ENCODE measurements at regions not wholly inside any gene's neighbourhood (a gene's known extent, or its start where the extent isn't known, plus 50 kb on each side); places are given as distances from the start of the nearest gene placed in this dataset.
"Not testable (repeated sequence)": the region's sequence is repeated elsewhere in the genome, so short reads cannot be mapped to it uniquely, and the experiment has no call there.

DNA sequence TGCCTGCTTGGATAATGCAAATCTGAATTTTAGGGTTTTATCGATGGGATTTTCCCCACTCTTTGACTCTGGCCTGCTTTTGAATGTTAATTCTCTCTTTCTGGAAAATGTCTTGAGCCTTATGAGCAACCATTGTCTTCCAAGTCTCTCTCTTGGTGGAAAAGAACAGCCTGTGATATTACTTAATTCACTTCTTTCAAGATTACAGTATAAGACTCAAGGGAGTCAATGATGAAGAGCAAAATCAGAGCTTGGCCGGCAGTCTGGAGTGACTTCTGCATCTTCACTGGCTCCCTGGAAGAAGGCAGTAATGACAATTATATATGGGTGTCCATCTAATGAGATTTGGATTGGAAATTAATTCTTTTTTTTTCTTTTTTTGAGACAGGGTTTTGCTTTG is 122.9 kb upstream of the ZEB2 start:
- no peak for TF ChIP-seq CSDC2 (CRISPR knock-in tag; IDR thresholded peaks at IDR 0.05)
- TF ChIP-seq, protein P1, sequence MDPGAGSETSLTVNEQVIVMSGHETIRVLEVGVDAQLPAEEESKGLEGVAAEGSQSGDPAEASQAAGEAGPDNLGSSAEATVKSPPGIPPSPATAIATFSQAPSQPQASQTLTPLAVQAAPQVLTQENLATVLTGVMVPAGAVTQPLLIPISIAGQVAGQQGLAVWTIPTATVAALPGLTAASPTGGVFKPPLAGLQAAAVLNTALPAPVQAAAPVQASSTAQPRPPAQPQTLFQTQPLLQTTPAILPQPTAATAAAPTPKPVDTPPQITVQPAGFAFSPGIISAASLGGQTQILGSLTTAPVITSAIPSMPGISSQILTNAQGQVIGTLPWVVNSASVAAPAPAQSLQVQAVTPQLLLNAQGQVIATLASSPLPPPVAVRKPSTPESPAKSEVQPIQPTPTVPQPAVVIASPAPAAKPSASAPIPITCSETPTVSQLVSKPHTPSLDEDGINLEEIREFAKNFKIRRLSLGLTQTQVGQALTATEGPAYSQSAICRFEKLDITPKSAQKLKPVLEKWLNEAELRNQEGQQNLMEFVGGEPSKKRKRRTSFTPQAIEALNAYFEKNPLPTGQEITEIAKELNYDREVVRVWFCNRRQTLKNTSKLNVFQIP (CRISPR knock-in tag; IDR thresholded peaks at IDR 0.05; ENCODE audit: borderline replicate concordance, low read depth), result no peak
- TF ChIP-seq ZNF565 (CRISPR knock-in tag; conservative IDR thresholded peaks at IDR 0.05; ENCODE audit: low read depth), result no peak
- TF ChIP-seq TCF4 (CRISPR knock-in tag; IDR thresholded peaks at IDR 0.05; ENCODE audit: borderline replicate concordance), result no peak
- TF ChIP-seq RARB (CRISPR knock-in tag; IDR thresholded peaks at IDR 0.05), result no peak
- no peak for TF ChIP-seq BACH2 (CRISPR knock-in tag; IDR thresholded peaks at IDR 0.05; ENCODE audit: borderline replicate concordance)
- no peak for TF ChIP-seq PPARA (CRISPR knock-in tag; IDR thresholded peaks at IDR 0.05; ENCODE audit: borderline replicate concordance)
- TF ChIP-seq, protein P2, sequence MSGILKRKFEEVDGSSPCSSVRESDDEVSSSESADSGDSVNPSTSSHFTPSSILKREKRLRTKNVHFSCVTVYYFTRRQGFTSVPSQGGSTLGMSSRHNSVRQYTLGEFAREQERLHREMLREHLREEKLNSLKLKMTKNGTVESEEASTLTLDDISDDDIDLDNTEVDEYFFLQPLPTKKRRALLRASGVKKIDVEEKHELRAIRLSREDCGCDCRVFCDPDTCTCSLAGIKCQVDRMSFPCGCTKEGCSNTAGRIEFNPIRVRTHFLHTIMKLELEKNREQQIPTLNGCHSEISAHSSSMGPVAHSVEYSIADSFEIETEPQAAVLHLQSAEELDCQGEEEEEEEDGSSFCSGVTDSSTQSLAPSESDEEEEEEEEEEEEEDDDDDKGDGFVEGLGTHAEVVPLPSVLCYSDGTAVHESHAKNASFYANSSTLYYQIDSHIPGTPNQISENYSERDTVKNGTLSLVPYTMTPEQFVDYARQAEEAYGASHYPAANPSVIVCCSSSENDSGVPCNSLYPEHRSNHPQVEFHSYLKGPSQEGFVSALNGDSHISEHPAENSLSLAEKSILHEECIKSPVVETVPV (CRISPR knock-in tag; IDR thresholded peaks at IDR 0.05), result no peak
- no peak for TF ChIP-seq SNAI2 (CRISPR knock-in tag; IDR thresholded peaks at IDR 0.05)
- TF ChIP-seq GLIS3 (CRISPR knock-in tag; IDR thresholded peaks at IDR 0.05), result no peak
- no peak for TF ChIP-seq ISL1 (CRISPR knock-in tag; IDR thresholded peaks at IDR 0.05)
- TF ChIP-seq ZFP3 (CRISPR knock-in tag; IDR thresholded peaks at IDR 0.05), result no peak
- TF ChIP-seq ZNF70 (CRISPR knock-in tag; IDR thresholded peaks at IDR 0.05), result no peak
- no peak for TF ChIP-seq OSR1 (CRISPR knock-in tag; IDR thresholded peaks at IDR 0.05)
- no peak for TF ChIP-seq ZNF8 (CRISPR knock-in tag; IDR thresholded peaks at IDR 0.05)
- no peak for ATAC-seq

DNA sequence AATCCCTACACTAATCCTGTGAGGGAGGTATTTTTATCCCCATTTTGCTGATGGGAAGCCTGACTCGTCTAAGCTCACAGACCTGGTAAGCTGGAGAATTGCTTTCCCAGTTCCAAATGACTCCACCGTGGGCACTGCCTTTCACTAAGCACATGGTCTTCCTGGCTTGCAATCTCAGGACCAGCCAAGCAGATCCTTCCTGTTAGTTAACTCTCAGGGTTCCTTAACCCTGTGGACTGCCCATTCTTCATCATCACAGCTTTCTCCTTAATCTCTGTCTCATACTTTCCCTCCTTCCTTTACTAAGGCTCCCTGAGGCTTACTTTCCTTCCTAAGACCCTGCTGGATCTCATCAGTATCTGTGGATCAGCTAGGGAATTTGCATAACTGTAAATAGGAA is 122.2 kb upstream of the ZEB2 start:
- no peak for ATAC-seq
- TF ChIP-seq ZC3H10 (CRISPR knock-in tag; IDR thresholded peaks at IDR 0.05) (no peak), SNAI2 (CRISPR knock-in tag; IDR thresholded peaks at IDR 0.05) (no peak)

DNA sequence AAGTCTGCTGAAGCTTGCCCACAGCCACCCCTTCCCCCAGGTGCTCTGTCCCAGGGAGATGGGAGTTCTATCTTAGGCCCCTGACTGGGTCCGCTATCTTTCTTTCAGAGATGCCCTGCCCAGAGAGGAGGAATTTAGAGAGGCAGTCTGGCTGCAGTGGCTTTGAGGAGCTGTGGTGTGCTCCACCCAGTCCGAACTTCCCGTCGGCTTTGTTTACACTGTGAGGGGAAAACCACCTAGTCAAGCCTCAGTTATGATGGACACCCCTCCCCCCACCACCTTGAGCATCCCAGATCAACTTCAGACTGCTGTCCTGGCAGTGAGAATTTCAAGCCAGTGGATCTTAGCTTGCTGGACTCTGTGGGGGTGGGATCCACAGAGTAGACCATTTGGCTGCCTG is 118.3 kb upstream of the ZEB2 start:
- not testable (repeated sequence) for ATAC-seq

DNA sequence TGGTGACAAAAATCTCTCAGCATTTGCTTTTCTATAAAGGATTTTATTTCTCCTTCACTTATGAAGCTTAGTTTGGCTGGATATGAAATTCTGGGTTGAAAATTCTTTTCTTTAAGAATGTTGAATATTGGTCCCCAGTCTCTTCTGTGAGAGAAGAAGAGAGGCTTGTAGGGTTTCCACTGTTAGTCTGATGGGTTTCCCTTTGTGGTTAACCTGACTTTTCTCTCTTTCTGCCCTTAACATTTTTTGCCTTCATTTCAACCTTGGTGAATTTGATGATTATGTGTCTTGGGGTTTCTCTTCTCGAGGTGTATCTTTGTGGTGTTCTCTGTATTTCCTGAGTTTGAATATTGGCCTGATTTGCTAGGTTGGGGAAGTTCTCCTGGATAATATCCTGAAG is 116.9 kb upstream of the ZEB2 start:
- not testable (repeated sequence) for ATAC-seq

DNA sequence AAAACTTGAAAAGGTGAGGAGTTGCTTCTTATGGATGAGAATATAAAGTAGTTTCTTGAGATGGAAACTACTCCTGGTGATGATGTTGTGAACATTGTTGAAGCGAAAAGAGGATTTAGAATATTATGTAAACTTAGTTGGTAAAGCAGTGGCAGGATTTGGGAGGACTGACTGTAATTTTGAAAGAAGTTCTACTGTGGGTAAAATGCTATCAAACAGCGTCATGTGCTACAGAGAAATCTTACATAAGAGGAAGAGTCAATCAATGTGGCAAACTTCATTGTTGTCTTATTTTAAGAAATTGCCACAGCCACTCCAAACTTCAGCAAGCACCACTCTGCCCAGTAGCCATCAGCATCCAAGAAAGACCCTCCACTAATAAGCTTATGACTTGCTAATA is 112.9 kb upstream of the ZEB2 start:
- no peak for TF ChIP-seq ARNTL (CRISPR knock-in tag; IDR thresholded peaks at IDR 0.05; ENCODE audit: borderline replicate concordance, low read depth)
- TF ChIP-seq, protein P2 (CRISPR knock-in tag; IDR thresholded peaks at IDR 0.05), result no peak
- TF ChIP-seq ZNF565 (CRISPR knock-in tag; conservative IDR thresholded peaks at IDR 0.05; ENCODE audit: low read depth), result no peak
- TF ChIP-seq PPARA (CRISPR knock-in tag; IDR thresholded peaks at IDR 0.05; ENCODE audit: borderline replicate concordance), result no peak
- no peak for TF ChIP-seq ZNF70 (CRISPR knock-in tag; IDR thresholded peaks at IDR 0.05)
- TF ChIP-seq, protein P3, sequence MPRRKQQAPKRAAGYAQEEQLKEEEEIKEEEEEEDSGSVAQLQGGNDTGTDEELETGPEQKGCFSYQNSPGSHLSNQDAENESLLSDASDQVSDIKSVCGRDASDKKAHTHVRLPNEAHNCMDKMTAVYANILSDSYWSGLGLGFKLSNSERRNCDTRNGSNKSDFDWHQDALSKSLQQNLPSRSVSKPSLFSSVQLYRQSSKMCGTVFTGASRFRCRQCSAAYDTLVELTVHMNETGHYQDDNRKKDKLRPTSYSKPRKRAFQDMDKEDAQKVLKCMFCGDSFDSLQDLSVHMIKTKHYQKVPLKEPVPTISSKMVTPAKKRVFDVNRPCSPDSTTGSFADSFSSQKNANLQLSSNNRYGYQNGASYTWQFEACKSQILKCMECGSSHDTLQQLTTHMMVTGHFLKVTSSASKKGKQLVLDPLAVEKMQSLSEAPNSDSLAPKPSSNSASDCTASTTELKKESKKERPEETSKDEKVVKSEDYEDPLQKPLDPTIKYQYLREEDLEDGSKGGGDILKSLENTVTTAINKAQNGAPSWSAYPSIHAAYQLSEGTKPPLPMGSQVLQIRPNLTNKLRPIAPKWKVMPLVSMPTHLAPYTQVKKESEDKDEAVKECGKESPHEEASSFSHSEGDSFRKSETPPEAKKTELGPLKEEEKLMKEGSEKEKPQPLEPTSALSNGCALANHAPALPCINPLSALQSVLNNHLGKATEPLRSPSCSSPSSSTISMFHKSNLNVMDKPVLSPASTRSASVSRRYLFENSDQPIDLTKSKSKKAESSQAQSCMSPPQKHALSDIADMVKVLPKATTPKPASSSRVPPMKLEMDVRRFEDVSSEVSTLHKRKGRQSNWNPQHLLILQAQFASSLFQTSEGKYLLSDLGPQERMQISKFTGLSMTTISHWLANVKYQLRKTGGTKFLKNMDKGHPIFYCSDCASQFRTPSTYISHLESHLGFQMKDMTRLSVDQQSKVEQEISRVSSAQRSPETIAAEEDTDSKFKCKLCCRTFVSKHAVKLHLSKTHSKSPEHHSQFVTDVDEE (CRISPR knock-in tag; IDR thresholded peaks at IDR 0.05), result no peak
- no peak for TF ChIP-seq SNAI2 (CRISPR knock-in tag; IDR thresholded peaks at IDR 0.05)
- no peak for TF ChIP-seq GLIS3 (CRISPR knock-in tag; IDR thresholded peaks at IDR 0.05)
- TF ChIP-seq, protein P1 (CRISPR knock-in tag; IDR thresholded peaks at IDR 0.05; ENCODE audit: borderline replicate concordance, low read depth), result no peak
- TF ChIP-seq, protein P4, sequence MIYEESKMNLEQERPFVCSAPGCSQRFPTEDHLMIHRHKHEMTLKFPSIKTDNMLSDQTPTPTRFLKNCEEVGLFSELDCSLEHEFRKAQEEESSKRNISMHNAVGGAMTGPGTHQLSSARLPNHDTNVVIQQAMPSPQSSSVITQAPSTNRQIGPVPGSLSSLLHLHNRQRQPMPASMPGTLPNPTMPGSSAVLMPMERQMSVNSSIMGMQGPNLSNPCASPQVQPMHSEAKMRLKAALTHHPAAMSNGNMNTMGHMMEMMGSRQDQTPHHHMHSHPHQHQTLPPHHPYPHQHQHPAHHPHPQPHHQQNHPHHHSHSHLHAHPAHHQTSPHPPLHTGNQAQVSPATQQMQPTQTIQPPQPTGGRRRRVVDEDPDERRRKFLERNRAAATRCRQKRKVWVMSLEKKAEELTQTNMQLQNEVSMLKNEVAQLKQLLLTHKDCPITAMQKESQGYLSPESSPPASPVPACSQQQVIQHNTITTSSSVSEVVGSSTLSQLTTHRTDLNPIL (CRISPR knock-in tag; IDR thresholded peaks at IDR 0.05; ENCODE audit: low read depth), result no peak
- TF ChIP-seq BACH2 (CRISPR knock-in tag; IDR thresholded peaks at IDR 0.05; ENCODE audit: borderline replicate concordance), result no peak
- no peak for TF ChIP-seq ZFP30 (CRISPR knock-in tag; IDR thresholded peaks at IDR 0.05)
- no peak for TF ChIP-seq CSDC2 (CRISPR knock-in tag; IDR thresholded peaks at IDR 0.05)
- TF ChIP-seq TOX (CRISPR knock-in tag; IDR thresholded peaks at IDR 0.05; ENCODE audit: borderline replicate concordance), result no peak
- no peak for TF ChIP-seq ISL1 (CRISPR knock-in tag; IDR thresholded peaks at IDR 0.05)
- TF ChIP-seq ZC3H10 (CRISPR knock-in tag; IDR thresholded peaks at IDR 0.05), result no peak
- no peak for TF ChIP-seq ESRRG (CRISPR knock-in tag; IDR thresholded peaks at IDR 0.05)
- no peak for ATAC-seq
